IMR-90 (cell line): ENCODE measurements at regions not wholly inside any gene's neighbourhood (a gene's known extent, or its start where the extent isn't known, plus 50 kb on each side); places are given as distances from the start of the nearest gene placed in this dataset.

ENCODE experiments used
- ATAC-seq: fragments of 200-7000 bp; cut with Tn5 transposase; 2 replicates; pipeline ENCODE4 v1.9.1; 2020; ENCODE audit warnings: low read depth, mild to moderate bottlenecking, moderate library complexity
- BruUV-seq: library from RNA; stranded (reverse); fragments of 400-500 nt; replicated peaks from 2 replicates; lab custom pipeline; 2021; lab: Mats Ljungman, UMichigan
- CTCF ChIA-PET: fragments of 300-600 bp; formaldehyde crosslinking; extraction: SDS; loops from one replicate; lab custom pipeline; 2021; ENCODE audit warnings: antibody characterized with exemption; lab: Yijun Ruan, JAX
- POLR2A ChIA-PET: fragments of 300-600 bp; sonication (Branson Sonifier 250); formaldehyde crosslinking; loops from one replicate; lab custom pipeline; 2022; ENCODE audit warnings: antibody characterized with exemption; ENCODE audit not compliant: unreplicated experiment; lab: Charles Lee
- DNase-seq: peaks from one replicate; pipeline ENCODE4 v3.0.0; 2013
- H2AFZ ChIP-seq: replicated peaks from 2 replicates; pipeline ENCODE3; 2013; ENCODE audit warnings: low read length, mild to moderate bottlenecking; ENCODE audit not compliant: poor library complexity
- H2AK5ac ChIP-seq: 2 replicates; pipeline ENCODE4 v1.6.1; 2013; ENCODE audit warnings: low read depth, low read length, inconsistent platforms
- H2AK9ac ChIP-seq: replicated peaks from 2 replicates; pipeline ENCODE3; 2013; ENCODE audit warnings: mild to moderate bottlenecking, low read depth, low read length, moderate library complexity; ENCODE audit not compliant: poor library complexity
- H2BK120ac ChIP-seq: 2 replicates; pipeline ENCODE4 v1.6.1; 2013; ENCODE audit warnings: low read depth, low read length, inconsistent platforms
- H2BK15ac ChIP-seq: 3 replicates; pipeline ENCODE4 v1.6.1; 2013; ENCODE audit warnings: low read depth, low read length, inconsistent platforms
- H2BK20ac ChIP-seq: 2 replicates; pipeline ENCODE4 v1.6.1; 2013; ENCODE audit warnings: low read depth, mild to moderate bottlenecking, inconsistent platforms, low read length, moderate library complexity
- H2BK5ac ChIP-seq: 2 replicates; pipeline ENCODE4 v1.6.1; 2013; ENCODE audit warnings: mild to moderate bottlenecking, low read depth, low read length, inconsistent platforms; ENCODE audit not compliant: poor library complexity, severe bottlenecking
- H3K14ac ChIP-seq: replicated peaks from 2 replicates; pipeline ENCODE4 v1.6.1; 2013; ENCODE audit warnings: low read depth, low read length, inconsistent platforms
- H3K18ac ChIP-seq: 2 replicates; pipeline ENCODE4 v1.6.1; 2013; ENCODE audit warnings: low read depth, low read length, control low read depth
- H3K23ac ChIP-seq: 2 replicates; pipeline ENCODE4 v1.6.1; 2013; ENCODE audit warnings: low read depth, low read length, inconsistent platforms
- H3K27ac ChIP-seq: 2 replicates; pipeline ENCODE4 v1.5.1; 2013; ENCODE audit warnings: mild to moderate bottlenecking, control low read depth, low read length; ENCODE audit not compliant: insufficient read depth
- H3K27me3 ChIP-seq: 2 replicates; pipeline ENCODE4 v1.6.1; 2013; ENCODE audit warnings: low read length; ENCODE audit not compliant: control insufficient read depth, insufficient read depth
- H3K36me3 ChIP-seq: 2 replicates; pipeline ENCODE4 v1.6.1; 2013; ENCODE audit warnings: low read length, mixed read lengths; ENCODE audit not compliant: control insufficient read depth, insufficient read depth
- H3K4ac ChIP-seq: 2 replicates; pipeline ENCODE4 v1.6.1; 2013; ENCODE audit warnings: low read depth, low read length, inconsistent platforms
- H3K4me1 ChIP-seq: 2 replicates; pipeline ENCODE4 v1.6.1; 2013; ENCODE audit warnings: low read length, mixed read lengths; ENCODE audit not compliant: control insufficient read depth, insufficient read depth
- H3K4me2 ChIP-seq: 2 replicates; pipeline ENCODE4 v1.6.1; 2013; ENCODE audit warnings: low read depth, mild to moderate bottlenecking, control low read depth, low read length, moderate library complexity
- H3K4me3 ChIP-seq: 2 replicates; pipeline ENCODE4 v1.5.1; 2013; ENCODE audit warnings: low read depth, mild to moderate bottlenecking, control low read depth, low read length, moderate library complexity; ENCODE audit not compliant: insufficient read depth
- H3K56ac ChIP-seq: 2 replicates; pipeline ENCODE4 v1.6.1; 2013; ENCODE audit warnings: low read length, inconsistent platforms; ENCODE audit not compliant: insufficient read depth; ENCODE audit errors: extremely low read depth
- H3K79me1 ChIP-seq, 2 experiments: 2 replicates each; pipeline ENCODE4 v1.6.1; 2013; ENCODE audit warnings: low read length in 2 of 2, inconsistent platforms in 1 of 2, low read depth in 1 of 2
- H3K9ac ChIP-seq: 2 replicates; pipeline ENCODE4 v1.6.1; 2013; ENCODE audit warnings: low read depth, low read length, control low read depth
- H3K9me1 ChIP-seq: 2 replicates; pipeline ENCODE4 v1.6.1; 2013; ENCODE audit warnings: low read length, inconsistent platforms; ENCODE audit not compliant: insufficient read depth
- H3K9me3 ChIP-seq: 2 replicates; pipeline ENCODE4 v1.6.1; 2013; ENCODE audit warnings: low read length; ENCODE audit not compliant: control insufficient read depth, insufficient read depth
- H4K20me1 ChIP-seq: 2 replicates; pipeline ENCODE4 v1.6.1; 2013; ENCODE audit warnings: low read length, inconsistent platforms; ENCODE audit not compliant: insufficient read depth
- H4K5ac ChIP-seq: 2 replicates; pipeline ENCODE4 v1.6.1; 2013; ENCODE audit warnings: mild to moderate bottlenecking, low read depth, low read length, control low read depth
- H4K8ac ChIP-seq, 2 experiments: 2 replicates each; pipeline ENCODE4 v1.6.1; 2013; ENCODE audit warnings: low read depth in 2 of 2, low read length in 2 of 2, control low read depth in 1 of 2, inconsistent platforms in 1 of 2
- H4K91ac ChIP-seq: 2 replicates; pipeline ENCODE4 v1.6.1; 2013; ENCODE audit warnings: low read depth, low read length, inconsistent platforms; ENCODE audit not compliant: insufficient read depth
- BHLHE40 ChIP-seq: fragments of 150-350 bp; IDR thresholded peaks from 2 replicates; pipeline ENCODE4 v1.6.1; 2016; ENCODE audit warnings: mild to moderate bottlenecking, low read depth, low read length
- MAFK ChIP-seq: IDR thresholded peaks from 2 replicates; pipeline ENCODE4 v1.6.1; 2012; ENCODE audit warnings: low read depth, low read length, improper control_type of control experiment
- RAD21 ChIP-seq: IDR thresholded peaks from 2 replicates; pipeline ENCODE4 v1.6.1; 2012; ENCODE audit warnings: low read length, improper control_type of control experiment
- WGBS, 2 experiments: methylation state at CpG; one replicate each; pipeline versions ENCODE4 v1.1.5 to v1.1.7; 2013; ENCODE audit warnings: missing lambda C conversion rate in 2 of 2; ENCODE audit not compliant: insufficient read length in 1 of 2; ENCODE audit errors: extremely low coverage in 2 of 2; 5-methylcytosine and 5-hydroxymethylcytosine counted together
- dilution Hi-C: fragments of 300-500 bp; cut with HindIII; formaldehyde crosslinking; loops from one replicate; pipeline ENCODE4 v1.14.3; 2018; ENCODE audit warnings: low sequenced_read_pairs; ENCODE audit not compliant: unreplicated experiment
- in situ Hi-C: fragments of 300-500 bp; cut with MboI; formaldehyde crosslinking; loops from 3 replicates; pipeline ENCODE4 v1.14.3; 2019; ENCODE audit warnings: low sequenced_read_pairs, inconsistent platforms, mixed read lengths
- intact Hi-C: fragments of 100-400 bp; cut with micrococcal nuclease; formaldehyde crosslinking; loops from 2 replicates; pipeline ENCODE4 v1.10.0; 2022
- TF ChIP-seq, protein P1 (sequence below): fragments of 150-350 bp; IDR thresholded peaks from 2 replicates; pipeline ENCODE4 v1.6.1; 2017; ENCODE audit warnings: mild to moderate bottlenecking, antibody characterized with exemption, low read length, low read depth

DNA sequence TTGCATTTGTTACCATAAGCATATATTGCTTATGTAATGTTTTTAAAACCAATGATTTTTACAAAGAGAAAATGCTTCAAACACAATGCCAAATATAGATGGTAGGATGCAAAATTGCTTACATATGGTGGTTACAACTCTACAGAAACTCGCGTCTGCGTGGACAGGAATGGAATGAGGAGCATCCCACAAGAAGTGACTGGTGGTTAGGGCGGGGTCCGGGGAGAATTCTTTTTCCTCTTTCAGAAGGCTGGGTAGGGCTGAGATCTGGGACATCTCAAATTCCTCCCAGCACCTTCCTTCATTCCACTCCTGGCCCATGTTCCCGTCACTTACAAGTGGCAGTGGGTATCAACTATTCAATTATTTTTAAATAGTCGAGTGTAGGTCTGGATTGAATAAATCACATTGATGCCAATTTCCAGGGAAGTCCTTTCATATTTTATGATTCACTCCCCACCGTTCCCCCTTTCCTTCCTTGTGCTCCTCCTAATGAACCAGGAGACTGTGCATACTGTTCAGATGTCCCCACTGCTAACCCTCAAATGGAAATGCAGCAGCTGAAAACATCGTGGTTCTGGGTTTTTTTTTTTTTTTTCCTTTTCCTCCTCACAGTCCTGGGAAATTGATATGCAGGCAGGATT lies 174.5 kb upstream of the POU3F1 start:
- Histone ChIP-seq H4K5ac (no peak overlapping the region), H3K4ac (no peak overlapping the region), H3K9ac (no peak overlapping the region), H3K9me3 (no peaks in the 10 kb centered on the region), H3K14ac (no peak overlapping the region), H3K56ac (no peak overlapping the region), H2BK20ac (no peak overlapping the region), H4K91ac (no peak overlapping the region), H2AK5ac (no peak overlapping the region), H3K18ac (no peak overlapping the region), H3K4me1 (no peaks in the 10 kb centered on the region; the same call in 1 of the 2 replicates), H2AK9ac (no peak overlapping the region), H3K27ac (no peak overlapping the region), H3K9me1 (no peaks in the 10 kb centered on the region), H2BK5ac (no peak overlapping the region), H3K4me3 (no peak overlapping the region), H2AFZ (no peak overlapping the region), H3K27me3 (no peaks in the 10 kb centered on the region), H3K79me1 (no peaks in the 10 kb centered on the region), H3K4me2 (no peak overlapping the region), H2BK120ac (no peak overlapping the region), H3K23ac (no peak overlapping the region), H2BK15ac (no peak overlapping the region), H4K20me1 (no peaks in the 10 kb centered on the region), H3K36me3 (no peaks in the 10 kb centered on the region), H4K8ac (no peak overlapping the region)
- BruUV-seq: no TSS peak
- dilution Hi-C loops (no loop called here), in situ Hi-C loops (no loop called here), intact Hi-C loops (no loop called here)
- DNase-seq: peak; percentile 29
- TF ChIP-seq MAFK (peak; percentile 42; the same call in 1 of the 2 replicates), BHLHE40 (no peak), RAD21 (no peak)
- TF ChIP-seq, protein P1, sequence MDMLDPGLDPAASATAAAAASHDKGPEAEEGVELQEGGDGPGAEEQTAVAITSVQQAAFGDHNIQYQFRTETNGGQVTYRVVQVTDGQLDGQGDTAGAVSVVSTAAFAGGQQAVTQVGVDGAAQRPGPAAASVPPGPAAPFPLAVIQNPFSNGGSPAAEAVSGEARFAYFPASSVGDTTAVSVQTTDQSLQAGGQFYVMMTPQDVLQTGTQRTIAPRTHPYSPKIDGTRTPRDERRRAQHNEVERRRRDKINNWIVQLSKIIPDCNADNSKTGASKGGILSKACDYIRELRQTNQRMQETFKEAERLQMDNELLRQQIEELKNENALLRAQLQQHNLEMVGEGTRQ: no peak
- ChIA-PET CTCF (no interaction called here), POLR2A (no interaction called here)
- no CpG with 5 or more reads among the region's 9 CpGs for WGBS, 2 experiments
- peak; percentile 29 for ATAC-seq
